ENCODE measurements at regions not wholly inside any gene's neighbourhood (a gene's known extent, or its start where the extent isn't known, plus 50 kb on each side); places are given as distances from the start of the nearest gene placed in this dataset.

DNA sequence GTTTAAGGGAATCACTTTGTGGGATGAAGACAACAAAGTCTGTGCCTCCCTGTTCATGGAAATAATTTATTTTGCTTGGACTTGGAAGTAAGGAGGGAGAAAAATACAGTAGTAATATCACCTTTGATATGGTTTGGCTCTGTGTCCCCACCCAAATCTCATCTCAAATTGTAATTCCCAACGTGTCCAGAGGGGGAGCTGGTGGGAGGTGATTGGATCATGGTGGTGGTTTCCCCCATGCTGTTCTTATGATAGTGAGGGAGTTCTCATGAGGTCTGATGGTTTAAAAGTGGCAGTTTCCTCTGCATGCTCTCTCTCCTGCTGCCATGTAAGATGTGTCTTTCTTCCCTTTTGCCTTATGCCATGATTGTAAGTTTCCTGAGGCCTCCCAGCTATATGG is 460.7 kb downstream of the NOVA1 start:
- TF ChIP-seq POLR2A (IDR thresholded peaks at IDR 0.05): no peak
- TF ChIP-seq, protein P1, sequence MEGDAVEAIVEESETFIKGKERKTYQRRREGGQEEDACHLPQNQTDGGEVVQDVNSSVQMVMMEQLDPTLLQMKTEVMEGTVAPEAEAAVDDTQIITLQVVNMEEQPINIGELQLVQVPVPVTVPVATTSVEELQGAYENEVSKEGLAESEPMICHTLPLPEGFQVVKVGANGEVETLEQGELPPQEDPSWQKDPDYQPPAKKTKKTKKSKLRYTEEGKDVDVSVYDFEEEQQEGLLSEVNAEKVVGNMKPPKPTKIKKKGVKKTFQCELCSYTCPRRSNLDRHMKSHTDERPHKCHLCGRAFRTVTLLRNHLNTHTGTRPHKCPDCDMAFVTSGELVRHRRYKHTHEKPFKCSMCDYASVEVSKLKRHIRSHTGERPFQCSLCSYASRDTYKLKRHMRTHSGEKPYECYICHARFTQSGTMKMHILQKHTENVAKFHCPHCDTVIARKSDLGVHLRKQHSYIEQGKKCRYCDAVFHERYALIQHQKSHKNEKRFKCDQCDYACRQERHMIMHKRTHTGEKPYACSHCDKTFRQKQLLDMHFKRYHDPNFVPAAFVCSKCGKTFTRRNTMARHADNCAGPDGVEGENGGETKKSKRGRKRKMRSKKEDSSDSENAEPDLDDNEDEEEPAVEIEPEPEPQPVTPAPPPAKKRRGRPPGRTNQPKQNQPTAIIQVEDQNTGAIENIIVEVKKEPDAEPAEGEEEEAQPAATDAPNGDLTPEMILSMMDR (IDR thresholded peaks at IDR 0.05): no peak
- no peak for TF ChIP-seq EP300 (IDR thresholded peaks at IDR 0.05)

Data from ovary (tissue), 3 donors.